CD14-positive monocyte (primary cell): ENCODE measurements at regions not wholly inside any gene's neighbourhood (a gene's known extent, or its start where the extent isn't known, plus 50 kb on each side); places are given as distances from the start of the nearest gene placed in this dataset.

Source experiments
- DNase-seq, 3 donors: peaks; one replicate each; pipeline ENCODE4 v3.0.0-alpha.2; 2011 to 2022
- H2AFZ ChIP-seq: 2 replicates; pipeline ENCODE4 v1.6.0; 2012; ENCODE audit warnings: mild to moderate bottlenecking, low read depth, low read length, inconsistent platforms; ENCODE audit not compliant: insufficient read depth, poor library complexity, severe bottlenecking
- H3K27ac ChIP-seq, 2 donors: 1 replicate in 1 of 2; 2 replicates in 1 of 2; pipeline ENCODE4 v1.5.1; 2012 to 2013; ENCODE audit warnings: low read length in 2 of 2, control low read depth in 1 of 2, inconsistent platforms in 1 of 2, low read depth in 1 of 2, mild to moderate bottlenecking in 1 of 2
- H3K27me3 ChIP-seq, 2 donors: one replicate each; pipeline versions ENCODE4 v1.6.0 to v1.6.1; 2011 to 2013; ENCODE audit warnings: low read length in 2 of 2; ENCODE audit not compliant: control insufficient read depth in 2 of 2, insufficient read depth in 2 of 2
- H3K36me3 ChIP-seq, 2 donors: replicated peaks in 1 of 2; 1 replicate in 1 of 2; 2 replicates in 1 of 2; pipeline versions ENCODE4 v1.5.1 to v1.6.1; 2012 to 2013; ENCODE audit warnings: low read length in 2 of 2, control low read depth in 1 of 2, inconsistent platforms in 1 of 2, mild to moderate bottlenecking in 1 of 2; ENCODE audit not compliant: insufficient read depth in 2 of 2, control insufficient read depth in 1 of 2
- H3K4me1 ChIP-seq, 2 donors: 1 replicate in 1 of 2; 2 replicates in 1 of 2; pipeline versions ENCODE4 v1.5.1 to v1.6.1; 2012 to 2013; ENCODE audit warnings: low read length in 2 of 2, control low read depth in 1 of 2, inconsistent platforms in 1 of 2, mild to moderate bottlenecking in 1 of 2, moderate library complexity in 1 of 2; ENCODE audit not compliant: insufficient read depth in 2 of 2, control insufficient read depth in 1 of 2
- H3K4me2 ChIP-seq: replicated peaks from 2 replicates; pipeline ENCODE3; 2012; ENCODE audit warnings: low read length, moderate library complexity, mild to moderate bottlenecking; ENCODE audit not compliant: poor library complexity, severe bottlenecking; ENCODE audit errors: extremely low read depth
- H3K4me3 ChIP-seq, 3 experiments: fragments of 200-600 bp in 1 of 3; sonication (generic) in 1 of 3; replicated peaks in 1 of 3; 1 replicate in 2 of 3; 2 replicates in 1 of 3; pipeline ENCODE4 v1.5.1; 2011 to 2013; ENCODE audit warnings: low read length in 3 of 3, mild to moderate bottlenecking in 3 of 3, control low read depth in 2 of 3, low read depth in 2 of 3, inconsistent platforms in 1 of 3, moderate library complexity in 1 of 3
- H3K79me2 ChIP-seq: 2 replicates; pipeline ENCODE4 v1.6.0; 2012; ENCODE audit warnings: mild to moderate bottlenecking, control low read depth, inconsistent platforms, low read length, moderate library complexity; ENCODE audit not compliant: insufficient read depth
- H3K9ac ChIP-seq: 2 replicates; pipeline ENCODE4 v1.6.0; 2017; ENCODE audit warnings: low read length, mild to moderate bottlenecking; ENCODE audit not compliant: insufficient read depth, poor library complexity, severe bottlenecking
- H3K9me3 ChIP-seq, 2 donors: replicated peaks in 1 of 2; 1 replicate in 1 of 2; 2 replicates in 1 of 2; pipeline versions ENCODE4 v1.5.1 to v1.6.1; 2012 to 2013; ENCODE audit warnings: low read length in 2 of 2, control low read depth in 1 of 2; ENCODE audit not compliant: control insufficient read depth in 1 of 2, insufficient read depth in 1 of 2
- H4K20me1 ChIP-seq: 2 replicates; pipeline ENCODE4 v1.6.0; 2012; ENCODE audit warnings: mild to moderate bottlenecking, low read length, control low read depth, moderate library complexity; ENCODE audit not compliant: insufficient read depth
- H3K27ac Mint-ChIP-seq, 7 donors: one replicate each; pipeline ENCODE4 v1.8.0; 2020; ENCODE audit warnings: mild to moderate bottlenecking in 7 of 7, mixed read lengths in 7 of 7, moderate library complexity in 6 of 7, inconsistent platforms in 2 of 7
- H3K27me3 Mint-ChIP-seq, 3 donors: one replicate each; pipeline ENCODE4 v1.8.0; 2021 to 2022; ENCODE audit warnings: low read depth in 3 of 3, mild to moderate bottlenecking in 3 of 3, mixed read lengths in 3 of 3, moderate library complexity in 3 of 3, inconsistent platforms in 1 of 3
- H3K36me3 Mint-ChIP-seq, 2 donors: one replicate each; pipeline ENCODE4 v1.8.0; 2020; ENCODE audit warnings: mixed read lengths in 2 of 2, inconsistent platforms in 1 of 2, mild to moderate bottlenecking in 1 of 2
- H3K4me1 Mint-ChIP-seq: one replicate; pipeline ENCODE4 v1.8.0; 2020; ENCODE audit warnings: mild to moderate bottlenecking, mixed read lengths
- H3K4me3 Mint-ChIP-seq, 2 donors: one replicate each; pipeline ENCODE4 v1.8.0; 2020; ENCODE audit warnings: mild to moderate bottlenecking in 2 of 2, mixed read lengths in 2 of 2, moderate library complexity in 1 of 2
- H3K9me3 Mint-ChIP-seq, 7 donors: one replicate each; pipeline ENCODE4 v1.8.0; 2020 to 2022; ENCODE audit warnings: mixed read lengths in 7 of 7, mild to moderate bottlenecking in 6 of 7, moderate library complexity in 6 of 7, inconsistent platforms in 2 of 7
- CTCF ChIP-seq: fragments of 200-600 bp; IDR thresholded peaks from one replicate; pipeline ENCODE4 v1.8.0; 2022; ENCODE audit warnings: antibody characterized with exemption, mild to moderate bottlenecking
- WGBS: methylation state at CpG from one replicate; pipeline ENCODE4 v1.1.5; 2013; ENCODE audit warnings: missing lambda C conversion rate; ENCODE audit not compliant: insufficient coverage; 5-methylcytosine and 5-hydroxymethylcytosine counted together
- intact Hi-C, 2 donors: fragments of 100-400 bp; cut with micrococcal nuclease; formaldehyde crosslinking; loops; one replicate each; pipeline versions ENCODE4 v1.15.0 to v1.15.1; 2023

- H3K36me3 Mint-ChIP-seq: no peaks in the 10 kb centered on the region
- H3K27me3 Mint-ChIP-seq: peaks cover 0 to 3% (median 0%) of the 10 kb centered on the region in 3 donors
- H3K4me1 Mint-ChIP-seq: peaks cover 17% of the 10 kb centered on the region
- H2AFZ ChIP-seq: peak overlapping the region; percentile 30
- peak overlapping the region in 1 of 7 donors; percentile 42 for H3K27ac Mint-ChIP-seq
- H3K79me2 ChIP-seq: no peaks in the 10 kb centered on the region
- H3K4me3 ChIP-seq: peak overlapping the region in 1 of 3 experiments; percentile 7
- peaks cover 16% of the 10 kb centered on the region in 2 donors for H3K4me1 ChIP-seq
- no peaks in the 10 kb centered on the region for H3K36me3 ChIP-seq
- no peaks in the 10 kb centered on the region for H3K9me3 ChIP-seq
- peaks cover 0 to 4% (median 0%) of the 10 kb centered on the region in 7 donors for H3K9me3 Mint-ChIP-seq
- TF ChIP-seq CTCF: no peak
- H3K4me3 Mint-ChIP-seq: peak overlapping the region in 1 of 2 donors; percentile 76
- no peaks in the 10 kb centered on the region for H3K27me3 ChIP-seq
- intact Hi-C loops: no loop called here
- peak overlapping the region in 1 of 2 donors; percentile 17 for H3K27ac ChIP-seq
- no peaks in the 10 kb centered on the region for H4K20me1 ChIP-seq
- DNase-seq: no peak
- WGBS: no CpG with 5 or more reads among the region's 3 CpGs
- H3K4me2 ChIP-seq: peak overlapping the region; percentile 50
- H3K9ac ChIP-seq: peak overlapping the region; percentile 11
Observed at GRCh38 chr21:16180614-16181013, 450.8 kb downstream of the USP25 start.

DNA sequence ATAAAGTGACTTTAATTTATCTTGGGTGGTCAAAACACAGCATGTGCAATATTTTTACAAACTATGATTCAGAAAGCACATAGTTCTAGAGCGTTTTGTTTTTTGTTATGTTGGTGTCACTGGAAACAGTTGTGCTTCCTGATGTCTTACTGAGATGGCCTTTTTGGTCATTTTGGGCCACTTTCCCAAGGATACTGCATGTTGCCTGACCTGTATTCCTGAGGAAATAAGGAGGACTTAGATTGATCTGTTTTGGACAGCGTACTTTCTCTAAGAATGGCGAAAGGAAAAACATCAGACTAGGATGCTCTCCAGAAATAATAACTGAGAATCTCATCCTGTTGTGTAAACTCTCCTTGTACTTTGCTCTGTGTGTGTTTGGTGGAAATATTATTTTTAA, 451.2 kb downstream of the USP25 start:
- Histone ChIP-seq H3K4me2 (no peak overlapping the region), H3K27ac (peak overlapping the region in 1 of 2 donors; percentile 17), H3K4me1 (peaks cover 16% of the 10 kb centered on the region in 2 donors), H3K9me3 (no peaks in the 10 kb centered on the region), H3K36me3 (no peaks in the 10 kb centered on the region), H3K9ac (no peak overlapping the region), H3K79me2 (no peaks in the 10 kb centered on the region), H2AFZ (no peak overlapping the region), H3K4me3 (peak overlapping the region in 1 of 3 experiments; percentile 7), H4K20me1 (no peaks in the 10 kb centered on the region), H3K27me3 (no peaks in the 10 kb centered on the region)
- no peak for DNase-seq
- H3K9me3 Mint-ChIP-seq: peaks cover 0 to 4% (median 0%) of the 10 kb centered on the region in 7 donors
- no peak overlapping the region for H3K4me3 Mint-ChIP-seq
- peaks cover 0 to 3% (median 0%) of the 10 kb centered on the region in 3 donors for H3K27me3 Mint-ChIP-seq
- peaks cover 17% of the 10 kb centered on the region for H3K4me1 Mint-ChIP-seq
- no peak overlapping the region for H3K27ac Mint-ChIP-seq
- intact Hi-C loops: no loop called here
- WGBS: no CpG with 5 or more reads among the region's 3 CpGs
- no peak for TF ChIP-seq CTCF
- H3K36me3 Mint-ChIP-seq: no peaks in the 10 kb centered on the region
